Psoas muscle (tissue), 7 donors: ENCODE measurements at regions not wholly inside any gene's neighbourhood (a gene's known extent, or its start where the extent isn't known, plus 50 kb on each side); places are given as distances from the start of the nearest gene placed in this dataset.

Source experiments
- ATAC-seq, 4 donors: fragments of 200-7000 bp; cut with Tn5 transposase; one replicate each; pipeline ENCODE4 v1.9.1; 2020; ENCODE audit warnings: moderate library complexity in 3 of 4, mild to moderate bottlenecking in 2 of 4
- DNase-seq, 2 donors: peaks; one replicate each; pipeline ENCODE4 v3.0.0-alpha.2; 2020
- H3K27ac ChIP-seq: fragments of 200-600 bp; one replicate; pipeline ENCODE4 v1.8.0; 2022
- H3K27me3 ChIP-seq, 3 donors: fragments of 200-600 bp in 1 of 3; one replicate each; pipeline versions ENCODE4 v1.6.1 to v1.8.0; 2013 to 2022; ENCODE audit warnings: low read length in 2 of 3, mild to moderate bottlenecking in 2 of 3, moderate library complexity in 1 of 3; ENCODE audit not compliant: insufficient read depth in 3 of 3
- H3K36me3 ChIP-seq, 2 donors: fragments of 200-600 bp in 1 of 2; one replicate each; pipeline versions ENCODE4 v1.6.1 to v1.8.0; 2013 to 2022; ENCODE audit warnings: low read depth in 1 of 2, mild to moderate bottlenecking in 1 of 2, moderate library complexity in 1 of 2; ENCODE audit not compliant: insufficient read depth in 1 of 2
- H3K4me1 ChIP-seq: fragments of 200-600 bp; one replicate; pipeline ENCODE4 v1.8.0; 2022
- H3K4me3 ChIP-seq: fragments of 200-600 bp; one replicate; pipeline ENCODE4 v1.8.0; 2022; ENCODE audit warnings: mild to moderate bottlenecking
- H3K9me3 ChIP-seq: fragments of 200-600 bp; one replicate; pipeline ENCODE4 v1.8.0; 2022
- WGBS, 3 donors: extraction: QIAGEN DNeasy Blood & Tissue Kit; methylation state at CpG; one replicate each; pipeline versions ENCODE4 v1.1.6 to v1.1.7; 2013; 5-methylcytosine and 5-hydroxymethylcytosine counted together
- intact Hi-C, 2 donors: fragments of 100-400 bp; cut with DNase I; formaldehyde crosslinking; loops; one replicate each; pipeline versions ENCODE4 v1.11.0 to v1.14.2; 2022
- TF ChIP-seq, protein P1 (sequence below): fragments of 200-600 bp; IDR thresholded peaks from one replicate; pipeline ENCODE4 v1.8.0; 2022; ENCODE audit warnings: antibody characterized with exemption
- donor health status: healthy with polysubstance abuse.
- donor health status: DM: no; HTN: no; CAD: no; lungs with moderate emphysema.
- donor health status: Bipolar disorder and iron deficiency.
- donor health status: healthy.
- donor health status: DM: yes; HTN: yes; CAD: no.
- donor health status: DM: no; HTN: no; CAD: no.
- donor health status: DM: yes; HTN: yes; CAD: no.

DNA sequence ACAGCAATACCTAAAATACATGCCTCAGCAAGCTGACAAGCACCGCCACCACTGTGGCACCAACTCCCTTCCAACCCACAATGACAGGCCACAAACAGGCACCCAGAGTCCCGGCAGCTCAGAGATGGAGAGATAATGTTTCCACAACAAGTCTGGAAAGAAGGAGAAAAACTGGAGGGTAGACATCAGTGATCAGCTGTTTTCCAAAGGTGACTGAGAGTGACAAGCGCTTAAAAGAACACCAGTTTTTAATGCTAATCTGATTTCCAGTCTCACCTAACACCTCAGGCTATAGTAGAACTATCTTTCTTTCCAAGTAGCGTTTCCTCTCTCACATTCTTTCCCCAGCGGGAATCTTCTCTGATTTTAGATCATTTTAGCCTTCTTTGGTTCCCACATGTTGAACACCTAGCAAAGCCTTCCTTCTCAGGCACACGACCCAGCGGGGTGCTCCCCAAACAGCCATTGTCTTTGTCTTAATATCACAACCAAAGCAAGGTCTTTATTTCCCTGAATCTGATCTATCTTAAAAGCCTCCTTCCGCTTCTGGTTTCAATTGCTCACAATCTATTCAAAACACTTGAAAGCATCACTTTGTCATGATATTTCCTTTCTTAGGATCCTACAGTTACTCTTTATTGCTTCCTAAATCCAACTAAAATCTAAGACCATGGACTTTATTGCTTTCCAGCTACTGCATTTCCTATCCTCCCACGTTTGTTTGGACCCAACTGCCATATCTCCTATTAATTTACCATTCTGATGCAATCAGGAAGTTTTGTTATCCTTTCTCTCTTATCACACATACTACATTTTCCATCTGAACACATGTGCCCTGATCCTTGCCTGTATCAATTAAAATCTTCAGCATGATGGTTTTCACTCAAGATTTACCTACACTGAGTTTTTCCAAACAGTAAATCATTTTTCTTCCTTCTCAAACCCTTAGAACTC lies 282.7 kb downstream of the ADGB start:
- WGBS, 3 donors = 78 to 85% (median 80%) methylated on average over 9 of the region's 9 CpGs
- H3K27me3 ChIP-seq = no peaks in the 10 kb centered on the region
- H3K27ac ChIP-seq = no peak overlapping the region
- no peak for ATAC-seq
- H3K9me3 ChIP-seq = no peaks in the 10 kb centered on the region
- DNase-seq = no peak
- intact Hi-C loops = no loop called here
- no peak overlapping the region for H3K4me3 ChIP-seq
- TF ChIP-seq, protein P1, sequence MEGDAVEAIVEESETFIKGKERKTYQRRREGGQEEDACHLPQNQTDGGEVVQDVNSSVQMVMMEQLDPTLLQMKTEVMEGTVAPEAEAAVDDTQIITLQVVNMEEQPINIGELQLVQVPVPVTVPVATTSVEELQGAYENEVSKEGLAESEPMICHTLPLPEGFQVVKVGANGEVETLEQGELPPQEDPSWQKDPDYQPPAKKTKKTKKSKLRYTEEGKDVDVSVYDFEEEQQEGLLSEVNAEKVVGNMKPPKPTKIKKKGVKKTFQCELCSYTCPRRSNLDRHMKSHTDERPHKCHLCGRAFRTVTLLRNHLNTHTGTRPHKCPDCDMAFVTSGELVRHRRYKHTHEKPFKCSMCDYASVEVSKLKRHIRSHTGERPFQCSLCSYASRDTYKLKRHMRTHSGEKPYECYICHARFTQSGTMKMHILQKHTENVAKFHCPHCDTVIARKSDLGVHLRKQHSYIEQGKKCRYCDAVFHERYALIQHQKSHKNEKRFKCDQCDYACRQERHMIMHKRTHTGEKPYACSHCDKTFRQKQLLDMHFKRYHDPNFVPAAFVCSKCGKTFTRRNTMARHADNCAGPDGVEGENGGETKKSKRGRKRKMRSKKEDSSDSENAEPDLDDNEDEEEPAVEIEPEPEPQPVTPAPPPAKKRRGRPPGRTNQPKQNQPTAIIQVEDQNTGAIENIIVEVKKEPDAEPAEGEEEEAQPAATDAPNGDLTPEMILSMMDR = no peak
- peaks cover 8% of the 10 kb centered on the region for H3K4me1 ChIP-seq
- H3K36me3 ChIP-seq = no peaks in the 10 kb centered on the region

DNA sequence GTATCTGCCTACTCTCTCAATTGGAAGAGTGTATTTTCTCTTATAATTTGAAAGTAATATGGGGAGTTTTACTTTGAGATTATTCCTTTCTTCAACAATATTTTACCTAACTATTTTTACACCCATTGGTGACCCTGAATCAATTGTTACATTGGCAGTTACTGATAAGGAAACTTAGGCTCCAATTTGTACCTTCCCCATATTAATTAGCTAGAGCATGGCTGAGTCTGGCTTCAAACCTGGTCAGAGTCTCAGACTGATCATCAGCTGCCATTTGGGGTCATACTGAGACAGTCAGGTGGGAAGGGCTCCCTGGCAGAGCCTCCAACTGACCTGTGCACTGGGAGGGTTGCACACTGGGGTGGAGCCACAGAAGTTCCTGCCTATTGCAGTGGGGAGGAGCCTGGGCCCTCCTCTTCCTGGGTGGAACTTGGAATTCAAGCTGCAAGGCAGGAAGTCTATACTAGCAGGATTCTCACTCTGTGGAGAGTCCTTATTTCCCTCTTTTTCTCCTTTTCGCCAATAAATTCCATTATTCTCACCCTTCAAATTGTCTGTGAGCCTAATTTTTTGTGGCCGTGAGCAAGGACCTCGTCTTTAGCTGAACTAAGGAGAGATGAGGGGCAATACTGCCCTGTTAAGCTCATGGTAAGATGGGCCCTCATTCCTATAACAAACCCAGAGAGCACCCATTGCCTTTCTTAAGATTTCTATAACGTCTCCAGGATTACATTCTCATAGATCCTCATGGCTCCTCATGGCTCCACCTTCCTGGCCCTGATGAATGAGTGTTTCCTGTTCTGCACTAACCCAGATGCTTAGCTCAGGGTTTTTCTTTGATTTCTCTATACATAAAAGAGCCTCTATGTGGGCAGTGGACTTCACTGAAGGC lies 285.1 kb downstream of the ADGB start:
- Histone ChIP-seq H3K36me3 (no peaks in the 10 kb centered on the region), H3K27me3 (no peaks in the 10 kb centered on the region), H3K27ac (no peak overlapping the region), H3K4me3 (no peak overlapping the region), H3K9me3 (no peaks in the 10 kb centered on the region), H3K4me1 (no peaks in the 10 kb centered on the region)
- WGBS, 3 donors = 88 to 96% (median 91%) methylated on average over 4 of the region's 4 CpGs
- TF ChIP-seq, protein P1 = no peak
- intact Hi-C loops = no loop called here
- ATAC-seq (no peak), DNase-seq (no peak)

DNA sequence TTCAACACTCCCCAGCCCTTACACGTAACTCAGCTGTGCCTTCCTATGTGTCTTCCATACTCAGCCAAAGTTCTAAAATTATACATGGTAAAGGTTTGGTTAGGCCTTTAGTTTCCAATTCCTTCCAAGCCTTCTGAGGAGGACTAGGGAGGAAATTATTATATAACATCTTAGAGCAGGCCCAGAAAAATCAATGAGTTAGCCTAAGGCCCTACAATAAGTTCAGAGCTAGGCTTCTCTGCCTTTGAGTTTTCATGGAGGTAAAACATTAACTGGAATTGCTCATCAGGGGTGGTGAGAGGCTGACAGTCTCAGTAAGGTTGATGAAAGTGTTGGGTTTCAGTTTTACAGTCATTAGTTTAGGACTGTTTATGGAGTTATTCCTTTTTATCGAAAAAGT lies 286.0 kb downstream of the ADGB start:
- Histone ChIP-seq H3K27me3 (no peaks in the 10 kb centered on the region), H3K4me3 (no peak overlapping the region), H3K36me3 (no peaks in the 10 kb centered on the region), H3K27ac (no peak overlapping the region), H3K9me3 (no peaks in the 10 kb centered on the region), H3K4me1 (no peaks in the 10 kb centered on the region)
- no peak for ATAC-seq
- TF ChIP-seq, protein P1 = no peak
- intact Hi-C loops = no loop called here
- WGBS, 3 donors = 87 to 93% (median 92%) methylated on average over 2 of the region's 2 CpGs
- DNase-seq = no peak

DNA sequence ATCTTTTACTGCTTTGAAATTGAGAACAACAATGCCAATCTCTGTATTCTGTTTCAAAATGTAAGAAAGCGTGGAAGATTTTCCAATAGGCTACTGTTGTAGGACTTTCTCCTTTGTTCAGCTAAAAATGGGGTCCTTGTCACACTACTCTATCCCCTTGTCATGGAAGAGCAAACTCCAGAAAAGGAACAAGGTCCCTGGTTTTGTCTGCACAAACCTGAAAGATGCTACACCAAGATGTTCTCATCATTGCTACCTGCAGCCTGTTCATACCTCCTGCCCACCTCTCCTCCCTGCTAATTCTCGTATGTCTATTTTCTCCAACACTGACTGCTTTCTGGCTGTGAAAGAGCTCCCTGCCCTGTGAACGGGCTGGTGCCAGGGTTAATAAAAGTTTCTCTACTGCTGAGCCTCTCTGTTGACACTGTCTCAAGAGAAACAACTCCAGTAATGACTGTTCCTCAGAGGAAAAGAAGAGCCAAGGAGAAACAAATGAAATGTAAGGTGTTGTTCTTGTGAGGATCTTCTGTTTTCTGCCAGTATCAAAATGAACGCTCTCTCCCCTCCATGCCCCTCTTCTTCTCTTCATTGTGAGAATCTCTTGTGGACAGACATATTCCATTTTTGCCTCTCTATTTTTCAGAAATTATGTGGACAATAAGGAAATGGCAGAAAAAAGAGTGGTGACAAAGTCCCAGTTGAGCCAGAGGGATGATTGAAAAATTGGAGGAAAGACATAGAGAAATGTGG lies 287.1 kb downstream of the ADGB start:
- no peaks in the 10 kb centered on the region for H3K4me1 ChIP-seq
- no peaks in the 10 kb centered on the region for H3K9me3 ChIP-seq
- H3K27me3 ChIP-seq = no peaks in the 10 kb centered on the region
- no peak for ATAC-seq
- TF ChIP-seq, protein P1 = no peak
- no peak overlapping the region for H3K4me3 ChIP-seq
- intact Hi-C loops = no loop called here
- WGBS, 3 donors = 42 to 69% (median 48%) methylated on average over 4 of the region's 4 CpGs
- no peak for DNase-seq
- H3K27ac ChIP-seq = no peak overlapping the region
- no peaks in the 10 kb centered on the region for H3K36me3 ChIP-seq
